ENCODE measurements at regions not wholly inside any gene's neighbourhood (a gene's known extent, or its start where the extent isn't known, plus 50 kb on each side); places are given as distances from the start of the nearest gene placed in this dataset.

- no peaks in the 10 kb centered on the region for H3K27me3 ChIP-seq (ENCODE audit: control insufficient read depth in 2 of 2, insufficient read depth in 2 of 2, low read length in 2 of 2)
- DNase-seq (ENCODE audit: low read depth, low spot score) (no peak), FAIRE-seq (no peak)
- dilution Hi-C loops (cut with MboI; ENCODE audit: extremely low pct_ligation_motif_present, low sequenced_read_pairs): no loop called here
- TF ChIP-seq FOS (IDR thresholded peaks at IDR 0.05; ENCODE audit: borderline replicate concordance, insufficient read depth, low read length) (no peak), MYC (IDR thresholded peaks at IDR 0.05; ENCODE audit: low read depth, low read length) (no peak)
- H4K20me1 ChIP-seq (replicated peaks; ENCODE audit: control insufficient read depth, extremely low read depth, insufficient read depth, low read length): no peaks in the 10 kb centered on the region
- no peaks in the 10 kb centered on the region for H3K9me1 ChIP-seq (replicated peaks; ENCODE audit: control insufficient read depth, extremely low read depth, insufficient read depth, low read length)
- H2AFZ ChIP-seq (ENCODE audit: low read depth, low read length): no peak overlapping the region
- ChIA-PET POLR2A (no interaction called here), CTCF (no interaction called here)
- no peaks in the 10 kb centered on the region for H3K36me3 ChIP-seq (ENCODE audit: control insufficient read depth in 2 of 2, extremely low read depth in 1 of 2, insufficient read depth in 2 of 2, low read length in 2 of 2)
- H3K4me2 ChIP-seq (ENCODE audit: insufficient read depth, low read length): no peak overlapping the region
- peaks cover 4% of the 10 kb centered on the region for H3K4me1 ChIP-seq (ENCODE audit: control insufficient read depth, extremely low read depth, insufficient read depth, low read length)
- no peak overlapping the region for H3K9ac ChIP-seq (replicated peaks; ENCODE audit: extremely low read depth, insufficient read depth, low read length)
- H3K79me2 ChIP-seq (ENCODE audit: control insufficient read depth, insufficient read depth, low read length): no peaks in the 10 kb centered on the region
- H3K9me3 ChIP-seq (replicated peaks; ENCODE audit: control insufficient read depth, insufficient read depth, low read length): no peaks in the 10 kb centered on the region
- intact Hi-C loops (cut with micrococcal nuclease): no loop called here
- no peak overlapping the region for H3K27ac ChIP-seq (ENCODE audit: insufficient read depth, low read depth, low read length)
- BruUV-seq (replicated peaks): no TSS peak
- H3K4me3 ChIP-seq (replicated peaks in 1 of 3; ENCODE audit: insufficient read depth in 1 of 3, low read depth in 1 of 3, low read length in 3 of 3): no peak overlapping the region
Measured at GRCh38 chr4:42326040-42326439, 71.2 kb upstream of the SHISA3 start.

- Histone ChIP-seq H2AFZ (ENCODE audit: low read depth, low read length) (no peak overlapping the region), H3K4me1 (ENCODE audit: control insufficient read depth, extremely low read depth, insufficient read depth, low read length) (peaks cover 4% of the 10 kb centered on the region), H3K27me3 (ENCODE audit: control insufficient read depth in 2 of 2, insufficient read depth in 2 of 2, low read length in 2 of 2) (no peaks in the 10 kb centered on the region), H3K9me3 (replicated peaks; ENCODE audit: control insufficient read depth, insufficient read depth, low read length) (no peaks in the 10 kb centered on the region), H3K27ac (ENCODE audit: insufficient read depth, low read depth, low read length) (no peak overlapping the region), H3K4me2 (ENCODE audit: insufficient read depth, low read length) (no peak overlapping the region), H3K4me3 (replicated peaks in 1 of 3; ENCODE audit: insufficient read depth in 1 of 3, low read depth in 1 of 3, low read length in 3 of 3) (no peak overlapping the region), H4K20me1 (replicated peaks; ENCODE audit: control insufficient read depth, extremely low read depth, insufficient read depth, low read length) (no peaks in the 10 kb centered on the region), H3K9ac (replicated peaks; ENCODE audit: extremely low read depth, insufficient read depth, low read length) (no peak overlapping the region), H3K9me1 (replicated peaks; ENCODE audit: control insufficient read depth, extremely low read depth, insufficient read depth, low read length) (no peaks in the 10 kb centered on the region), H3K79me2 (ENCODE audit: control insufficient read depth, insufficient read depth, low read length) (no peaks in the 10 kb centered on the region), H3K36me3 (ENCODE audit: control insufficient read depth in 2 of 2, extremely low read depth in 1 of 2, insufficient read depth in 2 of 2, low read length in 2 of 2) (no peaks in the 10 kb centered on the region)
- no peak for FAIRE-seq
- no peak for TF ChIP-seq MAX (IDR thresholded peaks at IDR 0.05; ENCODE audit: insufficient read depth, insufficient read length)
- no peak for TF ChIP-seq FOS (IDR thresholded peaks at IDR 0.05; ENCODE audit: borderline replicate concordance, insufficient read depth, low read length)
- no peak for TF ChIP-seq POLR2AphosphoS5 (IDR thresholded peaks at IDR 0.05; ENCODE audit: insufficient read depth, low read depth, low read length)
- no peak for TF ChIP-seq CTCF (IDR thresholded peaks at IDR 0.05; ENCODE audit: extremely low read depth in 1 of 2, insufficient read depth in 1 of 2, low read depth in 1 of 2, low read length in 2 of 2)
- no peak for TF ChIP-seq POLR2A (IDR thresholded peaks at IDR 0.05; ENCODE audit: low read depth, low read length)
- TF ChIP-seq GATA2 (IDR thresholded peaks at IDR 0.05; ENCODE audit: insufficient read depth, insufficient read length, low read depth, low read length): no peak
- ChIA-PET CTCF (no interaction called here), POLR2A (no interaction called here)
- intact Hi-C loops (cut with micrococcal nuclease) (no loop called here), dilution Hi-C loops (cut with MboI; ENCODE audit: extremely low pct_ligation_motif_present, low sequenced_read_pairs) (no loop called here)
- no TSS peak for BruUV-seq (replicated peaks)
- no peak for DNase-seq (ENCODE audit: low read depth, low spot score)
Measured at GRCh38 chr4:42326524-42326923, 70.8 kb upstream of the SHISA3 start.

Data from endothelial cell of umbilical vein (primary cell).